Glutamatergic neuron (in vitro differentiated cells): ENCODE measurements at regions not wholly inside any gene's neighbourhood (a gene's known extent, or its start where the extent isn't known, plus 50 kb on each side); places are given as distances from the start of the nearest gene placed in this dataset.

Experiments
- DNase-seq: peaks from one replicate; pipeline ENCODE4 v3.0.0; 2022
- H3K27ac Mint-ChIP-seq: one replicate; pipeline ENCODE4 v1.8.0; 2020; ENCODE audit warnings: mild to moderate bottlenecking, mixed read lengths, inconsistent platforms; ENCODE audit not compliant: unreplicated experiment
- H3K27me3 Mint-ChIP-seq: one replicate; pipeline ENCODE4 v1.8.0; 2020; ENCODE audit warnings: mild to moderate bottlenecking, moderate library complexity, mixed read lengths, inconsistent platforms; ENCODE audit not compliant: unreplicated experiment
- H3K36me3 Mint-ChIP-seq: one replicate; pipeline ENCODE4 v1.8.0; 2020; ENCODE audit warnings: mild to moderate bottlenecking, mixed read lengths, inconsistent platforms; ENCODE audit not compliant: unreplicated experiment
- H3K4me1 Mint-ChIP-seq: one replicate; pipeline ENCODE4 v1.8.0; 2020; ENCODE audit warnings: mild to moderate bottlenecking, low read depth, mixed read lengths, inconsistent platforms; ENCODE audit not compliant: unreplicated experiment
- H3K4me3 Mint-ChIP-seq: one replicate; pipeline ENCODE4 v1.8.0; 2020; ENCODE audit warnings: mild to moderate bottlenecking, mixed read lengths, inconsistent platforms; ENCODE audit not compliant: unreplicated experiment
- H3K9me3 Mint-ChIP-seq: one replicate; pipeline ENCODE4 v1.8.0; 2020; ENCODE audit warnings: mild to moderate bottlenecking, moderate library complexity, mixed read lengths, inconsistent platforms; ENCODE audit not compliant: unreplicated experiment
- CTCF ChIP-seq: fragments of 200-600 bp; sonication (generic); IDR thresholded peaks from one replicate; pipeline ENCODE4 v1.5.0; 2021; ENCODE audit not compliant: partially characterized antibody, unreplicated experiment

- no peaks in the 10 kb centered on the region for H3K36me3 Mint-ChIP-seq
- H3K4me3 Mint-ChIP-seq: no peak overlapping the region
- no peaks in the 10 kb centered on the region for H3K9me3 Mint-ChIP-seq
- no peak overlapping the region for H3K27ac Mint-ChIP-seq
- H3K27me3 Mint-ChIP-seq: no peaks in the 10 kb centered on the region
- no peak for DNase-seq
- no peak for TF ChIP-seq CTCF
- no peaks in the 10 kb centered on the region for H3K4me1 Mint-ChIP-seq
Observed at GRCh38 chr3:5317557-5317956, 130.1 kb downstream of the EDEM1 start.

- H3K27ac Mint-ChIP-seq: no peak overlapping the region
- H3K4me3 Mint-ChIP-seq: no peak overlapping the region
- DNase-seq: no peak
- TF ChIP-seq CTCF: no peak
- no peaks in the 10 kb centered on the region for H3K27me3 Mint-ChIP-seq
- no peaks in the 10 kb centered on the region for H3K9me3 Mint-ChIP-seq
- no peaks in the 10 kb centered on the region for H3K36me3 Mint-ChIP-seq
- no peaks in the 10 kb centered on the region for H3K4me1 Mint-ChIP-seq
Observed at GRCh38 chr3:5319454-5319853, 131.9 kb downstream of the EDEM1 start.

- H3K27me3 Mint-ChIP-seq: peaks cover 2% of the 10 kb centered on the region
- TF ChIP-seq CTCF: no peak
- no peak overlapping the region for H3K27ac Mint-ChIP-seq
- H3K4me1 Mint-ChIP-seq: no peaks in the 10 kb centered on the region
- H3K9me3 Mint-ChIP-seq: no peaks in the 10 kb centered on the region
- H3K36me3 Mint-ChIP-seq: no peaks in the 10 kb centered on the region
- H3K4me3 Mint-ChIP-seq: no peak overlapping the region
- DNase-seq: no peak
Observed at GRCh38 chr3:5321666-5322340, 134.3 kb downstream of the EDEM1 start.

- Mint-ChIP-seq H3K27me3 (peaks cover 2% of the 10 kb centered on the region), H3K4me1 (no peaks in the 10 kb centered on the region), H3K27ac (no peak overlapping the region), H3K4me3 (no peak overlapping the region), H3K9me3 (peaks cover 2% of the 10 kb centered on the region), H3K36me3 (no peaks in the 10 kb centered on the region)
- no peak for TF ChIP-seq CTCF
- no peak for DNase-seq
Observed at GRCh38 chr3:5324780-5325179, 137.3 kb downstream of the EDEM1 start.

GRCh38 chr3:5330152-5330810, 142.8 kb downstream of the EDEM1 start:
- Mint-ChIP-seq H3K27ac (no peak overlapping the region), H3K36me3 (no peaks in the 10 kb centered on the region), H3K4me1 (no peaks in the 10 kb centered on the region), H3K9me3 (peaks cover 4% of the 10 kb centered on the region), H3K27me3 (no peaks in the 10 kb centered on the region), H3K4me3 (no peak overlapping the region)
- DNase-seq: no peak
- no peak for TF ChIP-seq CTCF
